ENCODE measurements at regions not wholly inside any gene's neighbourhood (a gene's known extent, or its start where the extent isn't known, plus 50 kb on each side); places are given as distances from the start of the nearest gene placed in this dataset.

DNA sequence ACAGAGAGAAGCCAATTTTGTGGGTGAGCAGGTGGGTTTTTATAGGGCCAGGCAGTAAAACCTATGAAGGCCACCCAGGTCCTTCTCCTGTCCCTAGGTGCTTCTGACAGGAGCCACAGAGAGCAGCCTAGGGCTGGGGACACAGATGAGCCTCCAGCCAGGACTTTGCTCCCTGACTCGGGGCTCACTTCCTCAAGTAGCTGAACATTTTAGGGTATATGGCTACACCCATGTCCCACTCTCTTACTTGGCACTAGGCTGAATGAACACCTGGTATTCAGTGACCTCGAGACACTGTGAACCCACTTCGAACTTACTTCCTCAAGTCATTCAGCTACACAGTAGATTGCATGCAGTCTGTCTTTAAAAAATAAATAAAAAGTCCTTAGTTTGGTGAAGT, 217.3 kb downstream of the MID1IP1 start:
- Histone ChIP-seq H3K36me3 (ENCODE audit: control insufficient read depth, insufficient read depth, low read length) (no peaks in the 10 kb centered on the region), H3K4me3 (ENCODE audit: insufficient read depth, low read depth, low read length, poor library complexity, severe bottlenecking) (no peak overlapping the region), H3K27ac (ENCODE audit: insufficient read depth, low read length, poor library complexity, severe bottlenecking) (no peak overlapping the region), H3K9me3 (ENCODE audit: control insufficient read depth, low read length) (no peaks in the 10 kb centered on the region), H3K4me1 (ENCODE audit: control insufficient read depth, insufficient read depth, low read length, poor library complexity, severe bottlenecking) (no peaks in the 10 kb centered on the region), H3K27me3 (replicated peaks; ENCODE audit: control insufficient read depth, insufficient read depth, low read length, poor library complexity, severe bottlenecking) (no peaks in the 10 kb centered on the region)
- no peak for DNase-seq

DNA sequence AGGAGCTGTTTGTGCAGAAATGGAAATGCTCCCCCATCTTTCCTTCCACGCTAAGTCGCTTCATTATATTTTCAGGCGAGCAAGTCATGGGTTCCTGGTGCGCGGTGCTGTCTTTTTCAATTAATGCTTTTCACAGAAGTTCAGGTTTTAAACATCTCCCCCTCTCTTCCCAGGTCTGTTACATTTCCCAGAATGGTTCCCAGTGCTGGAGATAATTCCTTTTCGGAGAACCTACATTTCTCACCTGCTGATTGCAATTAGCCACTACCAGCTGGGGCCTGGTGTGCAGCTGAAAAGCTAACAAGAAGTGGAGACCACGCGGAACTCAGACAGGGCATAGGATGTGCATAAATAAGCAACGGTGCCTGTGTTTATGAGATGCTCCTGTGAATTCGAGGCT, 217.8 kb downstream of the MID1IP1 start:
- DNase-seq = no peak
- Histone ChIP-seq H3K9me3 (ENCODE audit: control insufficient read depth, low read length) (no peaks in the 10 kb centered on the region), H3K27me3 (replicated peaks; ENCODE audit: control insufficient read depth, insufficient read depth, low read length, poor library complexity, severe bottlenecking) (no peaks in the 10 kb centered on the region), H3K27ac (ENCODE audit: insufficient read depth, low read length, poor library complexity, severe bottlenecking) (no peak overlapping the region), H3K4me1 (ENCODE audit: control insufficient read depth, insufficient read depth, low read length, poor library complexity, severe bottlenecking) (no peaks in the 10 kb centered on the region), H3K4me3 (ENCODE audit: insufficient read depth, low read depth, low read length, poor library complexity, severe bottlenecking) (no peak overlapping the region), H3K36me3 (ENCODE audit: control insufficient read depth, insufficient read depth, low read length) (no peaks in the 10 kb centered on the region)

DNA sequence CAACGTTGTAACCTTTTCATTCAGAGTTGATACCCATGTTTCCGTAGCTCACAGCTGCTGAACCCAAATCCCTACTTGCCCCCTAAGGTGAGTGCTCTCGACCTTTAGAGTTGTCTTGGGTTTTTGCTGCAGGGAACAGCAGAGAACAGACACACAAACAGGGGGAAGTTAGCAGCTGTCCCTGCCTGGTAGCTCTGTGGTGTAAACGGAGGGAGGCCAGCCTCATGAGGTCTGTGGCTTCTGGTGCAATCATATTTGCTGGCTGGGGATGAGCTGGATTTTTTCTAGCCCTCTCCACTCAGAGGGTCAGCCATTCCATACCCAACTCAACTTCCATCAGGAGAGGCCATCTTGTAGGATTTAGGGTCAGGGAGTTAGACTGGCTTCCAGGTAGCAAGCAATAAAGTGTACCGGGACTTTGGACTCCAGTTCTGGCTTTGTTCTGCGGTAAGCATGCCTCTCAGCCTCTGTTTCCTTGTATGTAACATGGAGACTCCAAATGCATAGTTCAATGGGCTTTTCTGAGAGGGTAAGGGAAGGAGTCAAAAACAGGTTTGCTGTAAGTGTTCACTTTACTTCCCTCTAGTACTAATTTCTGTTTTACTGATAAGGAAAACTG, 218.9 kb downstream of the MID1IP1 start:
- no peak for DNase-seq

DNA sequence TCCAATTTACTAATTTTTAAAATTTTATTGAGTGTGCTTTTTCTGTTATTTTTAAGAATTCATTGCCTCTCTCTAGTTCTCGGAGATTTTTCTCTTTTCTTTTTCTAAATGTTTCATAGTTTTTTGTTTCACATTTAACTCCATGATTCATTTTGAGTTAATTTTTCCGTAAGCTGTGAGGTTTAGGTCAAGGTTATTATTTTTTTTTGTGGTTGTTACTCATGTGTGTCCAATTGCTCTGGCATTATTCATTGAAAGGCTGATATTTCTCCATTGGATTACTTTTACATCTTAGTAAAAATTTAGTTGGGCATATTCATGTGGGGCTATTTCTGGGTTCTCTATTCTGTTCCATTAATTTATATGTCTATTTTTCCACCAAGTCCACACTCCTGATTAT, 220.8 kb downstream of the MID1IP1 start:
- Histone ChIP-seq H3K27me3 (replicated peaks; ENCODE audit: control insufficient read depth, insufficient read depth, low read length, poor library complexity, severe bottlenecking) (no peaks in the 10 kb centered on the region), H3K4me1 (ENCODE audit: control insufficient read depth, insufficient read depth, low read length, poor library complexity, severe bottlenecking) (no peaks in the 10 kb centered on the region), H3K27ac (ENCODE audit: insufficient read depth, low read length, poor library complexity, severe bottlenecking) (no peak overlapping the region), H3K36me3 (ENCODE audit: control insufficient read depth, insufficient read depth, low read length) (no peaks in the 10 kb centered on the region), H3K9me3 (ENCODE audit: control insufficient read depth, low read length) (no peaks in the 10 kb centered on the region), H3K4me3 (ENCODE audit: insufficient read depth, low read depth, low read length, poor library complexity, severe bottlenecking) (no peak overlapping the region)
- DNase-seq = no peak

More for the DNA sequence above, 218.9 kb downstream of the MID1IP1 start:
- H3K27me3 ChIP-seq (replicated peaks; ENCODE audit: control insufficient read depth, insufficient read depth, low read length, poor library complexity, severe bottlenecking) = no peaks in the 10 kb centered on the region
- H3K4me1 ChIP-seq (ENCODE audit: control insufficient read depth, insufficient read depth, low read length, poor library complexity, severe bottlenecking) = no peaks in the 10 kb centered on the region
- no peaks in the 10 kb centered on the region for H3K36me3 ChIP-seq (ENCODE audit: control insufficient read depth, insufficient read depth, low read length)
- no peak overlapping the region for H3K27ac ChIP-seq (ENCODE audit: insufficient read depth, low read length, poor library complexity, severe bottlenecking)
- H3K9me3 ChIP-seq (ENCODE audit: control insufficient read depth, low read length) = no peaks in the 10 kb centered on the region
- H3K4me3 ChIP-seq (ENCODE audit: insufficient read depth, low read depth, low read length, poor library complexity, severe bottlenecking) = no peak overlapping the region

DNA sequence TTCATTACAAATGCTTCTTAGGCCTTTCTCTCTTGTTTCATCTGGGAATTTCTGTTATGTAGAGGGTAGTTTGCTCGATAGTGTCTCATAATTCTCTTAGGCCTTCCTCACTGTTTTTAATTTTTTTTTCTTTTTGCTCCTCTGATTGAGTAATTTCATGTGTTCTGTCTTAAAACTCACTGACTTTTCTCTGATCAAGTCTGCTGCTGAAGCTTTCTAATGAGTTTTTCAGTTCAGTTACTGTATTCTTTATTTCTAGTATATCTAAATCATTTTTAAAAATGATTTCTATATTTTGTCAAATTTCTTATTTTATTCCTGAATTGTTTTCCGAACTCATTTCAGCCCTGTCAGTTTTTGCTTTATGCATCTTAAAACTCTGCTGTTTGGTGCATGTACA, 228.0 kb downstream of the MID1IP1 start:
- H3K27ac ChIP-seq (ENCODE audit: insufficient read depth, low read length, poor library complexity, severe bottlenecking) = no peak overlapping the region
- H3K36me3 ChIP-seq (ENCODE audit: control insufficient read depth, insufficient read depth, low read length) = no peaks in the 10 kb centered on the region
- no peaks in the 10 kb centered on the region for H3K9me3 ChIP-seq (ENCODE audit: control insufficient read depth, low read length)
- no peaks in the 10 kb centered on the region for H3K27me3 ChIP-seq (replicated peaks; ENCODE audit: control insufficient read depth, insufficient read depth, low read length, poor library complexity, severe bottlenecking)
- no peak for DNase-seq
- H3K4me3 ChIP-seq (ENCODE audit: insufficient read depth, low read depth, low read length, poor library complexity, severe bottlenecking) = no peak overlapping the region
- no peaks in the 10 kb centered on the region for H3K4me1 ChIP-seq (ENCODE audit: control insufficient read depth, insufficient read depth, low read length, poor library complexity, severe bottlenecking)

DNA sequence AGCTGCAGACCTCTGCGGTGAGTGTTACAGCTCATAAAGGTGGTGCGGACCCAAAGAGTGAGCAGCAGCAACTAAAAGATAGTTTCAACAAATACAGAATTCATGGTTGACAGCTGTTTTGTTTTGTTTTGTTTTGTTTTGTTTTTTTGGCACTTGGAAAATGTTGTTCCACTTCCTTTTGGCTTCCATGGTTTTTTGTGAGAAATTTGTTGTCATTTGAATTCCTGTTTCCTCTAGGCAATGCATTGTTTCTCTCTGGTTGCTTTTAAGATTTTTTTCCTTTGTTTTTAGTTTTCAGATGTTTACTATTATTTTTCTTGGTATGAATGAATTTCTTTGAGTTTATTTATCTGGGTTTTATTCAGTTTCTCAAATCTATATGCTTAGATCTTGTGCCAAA, 229.4 kb downstream of the MID1IP1 start:
- no peak overlapping the region for H3K4me3 ChIP-seq (ENCODE audit: insufficient read depth, low read depth, low read length, poor library complexity, severe bottlenecking)
- H3K36me3 ChIP-seq (ENCODE audit: control insufficient read depth, insufficient read depth, low read length) = no peaks in the 10 kb centered on the region
- no peaks in the 10 kb centered on the region for H3K4me1 ChIP-seq (ENCODE audit: control insufficient read depth, insufficient read depth, low read length, poor library complexity, severe bottlenecking)
- no peaks in the 10 kb centered on the region for H3K27me3 ChIP-seq (replicated peaks; ENCODE audit: control insufficient read depth, insufficient read depth, low read length, poor library complexity, severe bottlenecking)
- H3K9me3 ChIP-seq (ENCODE audit: control insufficient read depth, low read length) = no peaks in the 10 kb centered on the region
- DNase-seq = no peak
- H3K27ac ChIP-seq (ENCODE audit: insufficient read depth, low read length, poor library complexity, severe bottlenecking) = no peak overlapping the region

DNA sequence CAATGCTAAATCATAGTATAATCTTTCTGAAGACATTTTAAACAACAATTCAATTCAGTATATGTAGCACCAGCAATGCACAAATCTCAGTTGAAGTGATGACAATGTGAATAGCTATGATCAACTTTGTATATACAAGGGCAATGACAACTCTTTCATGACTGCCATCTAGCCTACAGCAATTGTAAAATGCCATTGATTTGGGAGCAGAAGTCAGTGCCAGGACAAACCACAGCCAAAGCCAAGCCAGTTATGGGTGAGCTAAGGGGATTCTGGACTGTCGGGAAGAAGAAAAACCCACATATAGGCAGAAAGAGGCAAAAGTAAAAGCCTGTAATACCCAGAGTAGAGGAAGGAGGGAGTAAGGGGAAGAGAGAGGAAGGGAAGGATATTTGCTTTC, 238.6 kb downstream of the MID1IP1 start:
- Histone ChIP-seq H3K4me3 (ENCODE audit: insufficient read depth, low read depth, low read length, poor library complexity, severe bottlenecking) (no peak overlapping the region), H3K27me3 (replicated peaks; ENCODE audit: control insufficient read depth, insufficient read depth, low read length, poor library complexity, severe bottlenecking) (no peaks in the 10 kb centered on the region), H3K36me3 (ENCODE audit: control insufficient read depth, insufficient read depth, low read length) (no peaks in the 10 kb centered on the region), H3K27ac (ENCODE audit: insufficient read depth, low read length, poor library complexity, severe bottlenecking) (no peak overlapping the region), H3K4me1 (ENCODE audit: control insufficient read depth, insufficient read depth, low read length, poor library complexity, severe bottlenecking) (no peaks in the 10 kb centered on the region), H3K9me3 (ENCODE audit: control insufficient read depth, low read length) (no peaks in the 10 kb centered on the region)
- no peak for DNase-seq

DNA sequence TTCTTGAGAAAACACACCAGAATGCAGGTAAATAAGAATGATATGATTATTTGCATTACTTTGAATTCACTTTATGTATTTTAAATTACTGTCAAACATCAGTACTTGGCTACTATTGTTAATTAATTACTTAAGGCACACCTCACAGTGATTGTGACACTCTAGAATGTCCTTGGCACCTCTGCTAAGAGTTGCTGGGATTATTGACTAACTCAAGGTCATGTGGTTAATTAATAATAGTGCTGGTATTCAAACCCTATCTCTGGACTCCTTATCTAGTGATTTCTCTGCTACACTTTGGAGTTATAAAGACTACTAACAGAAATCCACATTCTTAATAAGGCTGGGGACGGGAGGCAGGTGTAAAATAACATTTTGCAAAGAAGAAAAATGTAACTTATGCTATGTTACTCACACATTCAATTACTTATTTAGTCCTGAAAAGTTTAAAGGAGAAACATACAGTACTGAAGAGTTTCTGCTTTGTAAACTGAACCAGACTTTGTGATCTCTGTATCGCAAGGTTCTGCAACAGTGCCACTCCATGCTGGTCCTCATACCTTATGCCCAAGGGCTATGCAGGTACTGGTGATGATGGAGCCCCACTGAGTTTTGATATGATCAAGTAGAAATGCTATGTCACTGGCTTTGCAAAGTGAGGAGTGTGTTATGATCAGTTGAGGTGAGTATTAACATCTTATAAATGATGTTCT, 242.7 kb downstream of the MID1IP1 start:
- no peaks in the 10 kb centered on the region for H3K36me3 ChIP-seq (ENCODE audit: control insufficient read depth, insufficient read depth, low read length)
- no peaks in the 10 kb centered on the region for H3K4me1 ChIP-seq (ENCODE audit: control insufficient read depth, insufficient read depth, low read length, poor library complexity, severe bottlenecking)
- H3K4me3 ChIP-seq (ENCODE audit: insufficient read depth, low read depth, low read length, poor library complexity, severe bottlenecking) = no peak overlapping the region
- no peaks in the 10 kb centered on the region for H3K27me3 ChIP-seq (replicated peaks; ENCODE audit: control insufficient read depth, insufficient read depth, low read length, poor library complexity, severe bottlenecking)
- no peaks in the 10 kb centered on the region for H3K9me3 ChIP-seq (ENCODE audit: control insufficient read depth, low read length)
- DNase-seq = no peak
- no peak overlapping the region for H3K27ac ChIP-seq (ENCODE audit: insufficient read depth, low read length, poor library complexity, severe bottlenecking)

DNA sequence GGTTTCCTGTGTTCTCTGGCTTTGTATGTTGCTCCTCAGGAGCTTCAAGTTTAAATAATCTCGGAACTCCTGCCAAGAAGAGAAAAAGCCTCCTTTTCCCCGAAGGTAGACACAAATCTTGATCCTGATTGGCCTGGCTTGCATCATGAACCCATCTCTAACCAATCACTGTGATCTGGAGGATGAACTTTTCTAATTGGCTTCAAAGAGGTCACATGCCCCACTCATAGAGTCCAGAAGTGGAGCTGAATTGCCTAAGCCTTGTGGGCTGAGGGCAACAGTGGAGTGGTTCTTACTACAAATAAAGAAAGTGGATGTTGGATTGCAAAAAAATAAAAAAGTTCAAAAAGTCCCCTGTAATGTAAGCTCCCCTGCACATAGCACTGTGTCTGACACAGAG, 245.9 kb downstream of the MID1IP1 start:
- no peak for DNase-seq
- H3K4me3 ChIP-seq (ENCODE audit: insufficient read depth, low read depth, low read length, poor library complexity, severe bottlenecking) = no peak overlapping the region
- no peaks in the 10 kb centered on the region for H3K36me3 ChIP-seq (ENCODE audit: control insufficient read depth, insufficient read depth, low read length)

DNA sequence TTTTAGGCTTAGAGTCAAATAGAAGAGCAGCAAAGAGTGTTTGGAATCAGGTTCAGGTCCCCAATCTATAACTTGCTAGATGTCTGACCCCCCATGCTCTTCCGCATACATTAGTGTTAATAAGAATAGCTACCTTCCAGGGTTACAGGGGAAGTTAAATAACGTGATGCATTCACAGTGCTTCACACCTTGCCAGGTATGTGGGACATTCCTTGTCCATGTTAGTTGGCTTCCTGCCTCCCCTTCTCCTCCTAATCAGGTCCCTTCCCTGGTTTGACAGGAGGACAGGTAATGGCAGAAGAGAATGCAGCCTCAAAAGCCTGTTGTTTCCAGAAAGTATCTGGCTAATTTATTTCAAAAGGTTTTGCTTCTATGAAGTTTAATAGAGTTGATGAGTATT, 248.7 kb downstream of the MID1IP1 start:
- no peak for DNase-seq
- Histone ChIP-seq H3K27me3 (replicated peaks; ENCODE audit: control insufficient read depth, insufficient read depth, low read length, poor library complexity, severe bottlenecking) (no peaks in the 10 kb centered on the region), H3K27ac (ENCODE audit: insufficient read depth, low read length, poor library complexity, severe bottlenecking) (no peak overlapping the region), H3K9me3 (ENCODE audit: control insufficient read depth, low read length) (no peaks in the 10 kb centered on the region), H3K36me3 (ENCODE audit: control insufficient read depth, insufficient read depth, low read length) (no peaks in the 10 kb centered on the region), H3K4me1 (ENCODE audit: control insufficient read depth, insufficient read depth, low read length, poor library complexity, severe bottlenecking) (no peaks in the 10 kb centered on the region), H3K4me3 (ENCODE audit: insufficient read depth, low read depth, low read length, poor library complexity, severe bottlenecking) (no peak overlapping the region)

More for the DNA sequence above, 245.9 kb downstream of the MID1IP1 start:
- Histone ChIP-seq H3K4me1 (ENCODE audit: control insufficient read depth, insufficient read depth, low read length, poor library complexity, severe bottlenecking) (no peaks in the 10 kb centered on the region), H3K9me3 (ENCODE audit: control insufficient read depth, low read length) (no peaks in the 10 kb centered on the region), H3K27ac (ENCODE audit: insufficient read depth, low read length, poor library complexity, severe bottlenecking) (no peak overlapping the region), H3K27me3 (replicated peaks; ENCODE audit: control insufficient read depth, insufficient read depth, low read length, poor library complexity, severe bottlenecking) (no peaks in the 10 kb centered on the region)
